EH (cell line): ENCODE measurements at regions not wholly inside any gene's neighbourhood (a gene's known extent, or its start where the extent isn't known, plus 50 kb on each side); places are given as distances from the start of the nearest gene placed in this dataset.

ENCODE experiments used
- DNase-seq: peaks from one replicate; pipeline ENCODE4 v3.0.0-alpha.2; 2015; ENCODE audit warnings: low read depth

DNA sequence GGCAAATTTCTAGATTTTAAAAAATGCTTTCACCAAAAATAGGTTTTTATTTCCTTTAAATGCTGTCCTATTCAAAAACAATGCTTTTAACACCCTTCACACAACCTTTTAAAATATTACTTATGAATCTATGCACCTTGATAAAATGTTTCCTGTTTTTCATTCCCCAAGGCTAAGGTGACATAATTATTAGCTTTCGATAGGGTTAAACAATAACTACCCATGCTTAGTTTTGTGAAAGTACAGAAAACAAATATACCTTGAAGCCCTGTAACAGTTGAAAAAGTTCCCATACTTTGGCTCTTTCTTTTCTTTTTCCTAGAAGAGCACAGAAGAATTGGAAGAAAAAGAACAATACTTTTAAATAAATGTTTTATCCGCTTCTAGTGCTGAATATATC is 54.9 kb upstream of the ITPRID2 start:
- no peak for DNase-seq

DNA sequence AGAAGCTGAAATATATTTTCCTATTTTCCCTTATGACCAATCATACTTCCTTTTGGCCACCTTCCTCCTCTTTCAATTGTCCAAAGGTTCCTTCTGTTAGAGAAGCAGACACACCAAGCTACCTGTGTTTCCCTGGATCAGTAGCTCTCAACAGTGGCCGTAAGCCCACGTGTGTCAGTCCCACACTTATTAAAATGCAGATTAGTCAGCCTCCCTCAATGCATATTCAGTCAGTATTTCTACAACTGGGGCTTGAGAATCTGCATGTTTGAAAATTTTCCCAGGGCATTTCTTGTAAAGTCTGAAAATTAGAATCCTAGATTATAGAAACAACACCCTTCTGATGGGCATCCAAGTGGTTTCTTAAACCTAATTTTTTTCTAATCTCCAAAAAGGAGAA is 54.0 kb upstream of the ITPRID2 start:
- no peak for DNase-seq

DNA sequence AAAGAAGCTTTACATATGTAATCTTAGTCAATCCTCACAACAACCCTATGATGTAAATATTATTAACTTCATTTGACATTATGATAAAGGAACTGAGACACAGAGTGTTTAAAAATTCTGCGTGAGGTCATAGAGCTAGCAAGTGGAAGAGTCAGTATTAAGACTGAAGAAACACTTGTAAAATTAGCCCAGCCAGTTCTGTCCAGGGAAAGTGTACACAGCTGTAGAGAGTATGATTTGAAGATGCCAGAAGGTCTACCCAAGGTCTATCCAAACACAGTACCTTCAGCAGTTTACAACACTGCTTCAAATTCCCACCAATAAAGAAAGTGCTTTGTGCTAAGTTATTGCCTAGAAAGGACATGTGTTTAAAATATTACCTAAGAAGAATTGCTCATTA is 51.7 kb upstream of the ITPRID2 start:
- DNase-seq: no peak

DNA sequence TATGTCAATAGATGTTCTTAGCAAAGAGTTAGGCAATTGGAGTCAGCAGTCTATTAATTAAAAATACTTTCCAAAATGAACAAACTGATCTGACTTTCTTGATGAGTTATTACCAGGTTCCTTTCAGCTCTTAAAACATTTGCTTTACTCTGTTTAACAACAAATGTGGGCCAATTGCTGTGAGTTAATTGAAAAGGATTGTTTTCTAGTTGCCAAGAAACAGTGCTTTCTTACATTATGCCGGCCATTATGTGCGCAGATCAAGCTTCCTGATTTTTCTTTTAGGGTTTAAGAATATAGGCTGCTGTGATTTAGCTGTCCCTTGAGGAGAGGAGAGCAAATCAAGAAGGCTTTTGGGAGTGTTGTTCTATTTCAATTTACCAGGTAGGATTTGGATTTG is 50.5 kb upstream of the ITPRID2 start:
- DNase-seq: no peak
